ENCODE measurements at regions not wholly inside any gene's neighbourhood (a gene's known extent, or its start where the extent isn't known, plus 50 kb on each side); places are given as distances from the start of the nearest gene placed in this dataset.

DNA sequence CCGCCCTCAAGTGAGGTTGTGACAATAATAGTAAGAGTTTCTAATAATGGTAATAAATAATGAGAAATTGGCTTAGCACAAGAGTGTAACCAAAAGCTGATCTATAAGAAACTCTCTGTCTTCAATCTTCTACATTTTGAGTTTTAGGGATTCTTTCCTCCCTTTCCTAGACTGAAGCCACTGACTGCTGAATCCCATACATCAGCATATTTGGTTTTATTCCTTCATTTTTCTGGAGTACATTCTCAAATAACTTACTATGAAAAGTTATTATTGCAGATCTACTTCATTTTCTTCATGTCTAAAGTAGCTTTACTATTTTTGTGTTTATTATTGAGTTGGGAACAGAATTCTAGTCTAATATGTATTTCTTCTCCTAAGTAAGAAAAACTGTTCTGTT lies 49.9 kb upstream of the ADAD1 start:
- no peak overlapping the region for H2BK120ac ChIP-seq (ENCODE audit: low read depth, low read length)
- H3K14ac ChIP-seq (replicated peaks; ENCODE audit: low read depth, low read length): no peak overlapping the region
- ChIA-PET POLR2A (ENCODE audit: unreplicated experiment) (no interaction called here), CTCF (no interaction called here)
- ATAC-seq (ENCODE audit: low read depth) (no peak), DNase-seq (no peak)
- H2BK20ac ChIP-seq (ENCODE audit: low read depth, low read length): no peak overlapping the region
- H2AK5ac ChIP-seq (ENCODE audit: low read depth, low read length): no peak overlapping the region
- H2BK15ac ChIP-seq (ENCODE audit: low read depth, low read length): no peak overlapping the region
- no peaks in the 10 kb centered on the region for H3K9me3 ChIP-seq (ENCODE audit: control insufficient read depth, insufficient read depth, low read length)
- H3K9me1 ChIP-seq (ENCODE audit: insufficient read depth, low read length): no peaks in the 10 kb centered on the region
- intact Hi-C loops (cut with micrococcal nuclease) (no loop called here), dilution Hi-C loops (cut with HindIII; ENCODE audit: low sequenced_read_pairs, unreplicated experiment) (no loop called here), in situ Hi-C loops (cut with MboI; ENCODE audit: low sequenced_read_pairs) (no loop called here)
- H3K4ac ChIP-seq (ENCODE audit: low read depth, low read length): no peak overlapping the region
- H3K23ac ChIP-seq (ENCODE audit: low read depth, low read length): no peak overlapping the region
- BruUV-seq (replicated peaks): no TSS peak
- no peak overlapping the region for H4K91ac ChIP-seq (ENCODE audit: insufficient read depth, low read depth, low read length)
- WGBS, 2 experiments (ENCODE audit: extremely low coverage in 2 of 2, insufficient read length in 1 of 2): no CpG with 5 or more reads among the region's 1 CpG
- no peak overlapping the region for H3K18ac ChIP-seq (ENCODE audit: low read depth, low read length)
- no peaks in the 10 kb centered on the region for H3K27me3 ChIP-seq (ENCODE audit: control insufficient read depth, insufficient read depth, low read length)
- H3K4me2 ChIP-seq (ENCODE audit: low read depth, low read length): no peak overlapping the region
- TF ChIP-seq MAFK (IDR thresholded peaks at IDR 0.05; ENCODE audit: low read depth, low read length): peak; percentile 67
- TF ChIP-seq CHD1 (IDR thresholded peaks at IDR 0.05; ENCODE audit: low read depth, low read length): no peak
- H3K4me1 ChIP-seq (ENCODE audit: control insufficient read depth, insufficient read depth, low read length): peaks cover 4% of the 10 kb centered on the region; the same call in 1 of the 2 replicates
- no peak overlapping the region for H4K5ac ChIP-seq (ENCODE audit: low read depth, low read length)
- H3K9ac ChIP-seq (ENCODE audit: low read depth, low read length): no peak overlapping the region
- no peak overlapping the region for H4K8ac ChIP-seq (ENCODE audit: low read depth in 2 of 2, low read length in 2 of 2)
- no peaks in the 10 kb centered on the region for H3K79me1 ChIP-seq (ENCODE audit: low read depth in 1 of 2, low read length in 2 of 2)
- H4K20me1 ChIP-seq (ENCODE audit: insufficient read depth, low read length): no peaks in the 10 kb centered on the region
- no peak overlapping the region for H3K27ac ChIP-seq (ENCODE audit: insufficient read depth, low read length)
- peaks cover 4% of the 10 kb centered on the region for H3K36me3 ChIP-seq (ENCODE audit: control insufficient read depth, insufficient read depth, low read length)
- no peak overlapping the region for H3K56ac ChIP-seq (ENCODE audit: extremely low read depth, insufficient read depth, low read length)
- H2AFZ ChIP-seq (replicated peaks; ENCODE audit: low read length, poor library complexity): no peak overlapping the region
- no peak overlapping the region for H3K4me3 ChIP-seq (ENCODE audit: insufficient read depth, low read depth, low read length)
- no peak overlapping the region for H2BK5ac ChIP-seq (ENCODE audit: low read depth, low read length, poor library complexity, severe bottlenecking)
- H2AK9ac ChIP-seq (replicated peaks; ENCODE audit: low read depth, low read length, poor library complexity): no peak overlapping the region
